ENCODE measurements at regions not wholly inside any gene's neighbourhood (a gene's known extent, or its start where the extent isn't known, plus 50 kb on each side); places are given as distances from the start of the nearest gene placed in this dataset.

- no peak overlapping the region for H3K4me3 ChIP-seq (ENCODE audit: low read depth, low read length)
- no peak for DNase-seq (ENCODE audit: low read depth)
- TF ChIP-seq CTCF (IDR thresholded peaks at IDR 0.05; ENCODE audit: insufficient read depth, low read depth, low read length, missing control alignments), result no peak
Observed at GRCh38 chr10:3455385-3456334, 283.1 kb upstream of the PITRM1 start.

GRCh38 chr10:3452683-3453361 is 280.2 kb upstream of the PITRM1 start:
- H3K4me3 ChIP-seq (ENCODE audit: low read depth, low read length), result no peak overlapping the region
- no peak for DNase-seq (ENCODE audit: low read depth)
- no peak for TF ChIP-seq CTCF (IDR thresholded peaks at IDR 0.05; ENCODE audit: insufficient read depth, low read depth, low read length, missing control alignments)

GRCh38 chr10:3452173-3452626 is 279.6 kb upstream of the PITRM1 start:
- no peak overlapping the region for H3K4me3 ChIP-seq (ENCODE audit: low read depth, low read length)
- peak; percentile 17 for TF ChIP-seq CTCF (IDR thresholded peaks at IDR 0.05; ENCODE audit: insufficient read depth, low read depth, low read length, missing control alignments)
- DNase-seq (ENCODE audit: low read depth), result peak; percentile 31

GRCh38 chr10:3451516-3452172 is 279.1 kb upstream of the PITRM1 start:
- DNase-seq (ENCODE audit: low read depth), result no peak
- TF ChIP-seq CTCF (IDR thresholded peaks at IDR 0.05; ENCODE audit: insufficient read depth, low read depth, low read length, missing control alignments), result no peak
- no peak overlapping the region for H3K4me3 ChIP-seq (ENCODE audit: low read depth, low read length)

GRCh38 chr10:3446221-3446620 is 273.6 kb upstream of the PITRM1 start:
- TF ChIP-seq CTCF (IDR thresholded peaks at IDR 0.05; ENCODE audit: insufficient read depth, low read depth, low read length, missing control alignments), result no peak
- no peak overlapping the region for H3K4me3 ChIP-seq (ENCODE audit: low read depth, low read length)
- DNase-seq (ENCODE audit: low read depth), result no peak

GRCh38 chr10:3445648-3446047 is 273.1 kb upstream of the PITRM1 start:
- DNase-seq (ENCODE audit: low read depth), result no peak
- H3K4me3 ChIP-seq (ENCODE audit: low read depth, low read length), result no peak overlapping the region
- TF ChIP-seq CTCF (IDR thresholded peaks at IDR 0.05; ENCODE audit: insufficient read depth, low read depth, low read length, missing control alignments), result no peak
